SKM-1 treated with dmso at 0.1 percent for 144 hours (cell line): ENCODE measurements at regions not wholly inside any gene's neighbourhood (a gene's known extent, or its start where the extent isn't known, plus 50 kb on each side); places are given as distances from the start of the nearest gene placed in this dataset.
"Not testable (repeated sequence)": the region's sequence is repeated elsewhere in the genome, so short reads cannot be mapped to it uniquely, and the experiment has no call there.

Source experiments
- DNase-seq: peaks from one replicate; lab custom pipeline; 2025; ENCODE audit not compliant: unreplicated experiment; lab: John Stamatoyannopoulos, UW

DNA sequence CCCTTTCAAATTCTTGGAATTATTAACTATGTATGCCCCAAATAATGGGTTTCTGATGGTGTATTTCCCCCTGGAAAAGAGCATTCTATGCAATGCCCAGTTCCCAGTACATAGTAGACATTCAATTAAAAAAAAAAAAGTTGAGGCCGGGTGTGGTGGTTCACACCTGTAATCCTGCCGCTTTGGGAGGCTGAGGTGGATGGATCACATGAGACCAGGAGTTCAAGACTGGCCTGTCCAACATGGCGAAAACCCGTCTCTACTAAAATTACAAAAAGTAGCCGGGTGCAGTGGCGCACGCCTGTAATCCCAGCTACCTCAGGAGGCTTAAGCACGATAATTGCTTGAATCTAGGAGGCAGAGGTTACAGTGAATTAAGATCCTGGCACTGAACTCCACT lies 83.3 kb upstream of the ZNF217 start:
- DNase-seq: no peak

DNA sequence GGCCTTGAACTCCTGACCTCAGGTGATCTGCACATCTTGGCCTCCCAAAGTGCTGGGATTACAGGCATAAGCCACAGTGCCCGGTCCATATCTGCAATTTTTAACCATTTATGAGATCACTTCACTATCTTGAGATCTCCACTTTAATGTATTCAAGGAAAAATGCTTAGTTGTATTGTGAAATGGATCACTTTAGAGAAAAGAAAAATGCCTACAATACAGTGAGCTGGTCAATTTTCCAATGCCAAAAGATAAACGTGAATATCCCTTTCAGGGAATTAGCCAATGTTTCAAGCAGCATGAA lies 82.8 kb upstream of the ZNF217 start:
- no peak for DNase-seq

DNA sequence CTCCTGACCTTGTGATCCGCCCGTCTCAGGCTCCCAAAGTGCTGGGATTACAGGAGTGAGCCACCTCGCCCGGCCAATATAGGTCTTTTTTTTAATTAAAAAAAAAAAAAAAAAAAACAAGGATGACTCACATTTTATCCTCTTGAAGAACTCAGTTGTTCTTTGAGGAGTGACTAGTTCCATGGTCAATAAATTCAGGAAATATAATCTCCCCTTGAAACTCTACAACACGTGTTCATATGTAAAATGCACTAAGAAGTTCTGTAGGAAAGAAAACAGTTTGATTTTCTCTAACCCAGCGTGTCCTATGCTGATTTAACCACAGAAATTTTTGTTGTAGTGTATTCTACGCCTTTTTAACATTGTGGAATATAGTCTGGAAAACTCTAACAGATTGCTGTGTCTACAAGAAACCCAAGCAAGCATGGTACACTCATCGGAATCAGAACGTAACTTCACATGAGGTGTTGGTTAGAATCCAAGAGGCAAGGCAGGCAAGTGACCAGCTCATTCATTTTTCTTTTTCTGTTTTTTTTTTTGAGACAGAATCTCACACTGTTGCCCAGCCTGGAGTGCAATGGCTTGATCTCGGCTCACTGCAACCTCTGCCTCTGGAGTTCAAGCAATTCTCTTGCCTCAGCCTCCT lies 79.0 kb upstream of the ZNF217 start:
- DNase-seq: no peak

DNA sequence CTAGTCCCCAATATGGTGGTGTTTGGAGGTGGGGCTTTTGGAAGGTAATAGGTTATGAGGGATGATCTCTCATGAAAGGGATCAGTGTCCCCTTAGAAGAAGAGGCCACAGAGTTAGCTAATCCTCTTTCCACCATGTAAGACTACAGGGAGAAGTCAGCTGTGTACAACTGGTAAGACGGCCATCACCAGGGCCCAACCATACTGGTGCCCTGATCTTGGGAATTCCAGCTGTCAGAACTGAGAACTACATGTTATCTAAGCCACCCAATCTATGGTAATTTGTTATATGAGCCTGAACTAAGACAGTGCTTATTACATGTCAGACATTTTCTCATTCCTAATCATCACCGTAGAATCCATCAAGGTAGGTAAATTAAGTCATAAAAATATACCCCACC lies 77.7 kb upstream of the ZNF217 start:
- DNase-seq: no peak

DNA sequence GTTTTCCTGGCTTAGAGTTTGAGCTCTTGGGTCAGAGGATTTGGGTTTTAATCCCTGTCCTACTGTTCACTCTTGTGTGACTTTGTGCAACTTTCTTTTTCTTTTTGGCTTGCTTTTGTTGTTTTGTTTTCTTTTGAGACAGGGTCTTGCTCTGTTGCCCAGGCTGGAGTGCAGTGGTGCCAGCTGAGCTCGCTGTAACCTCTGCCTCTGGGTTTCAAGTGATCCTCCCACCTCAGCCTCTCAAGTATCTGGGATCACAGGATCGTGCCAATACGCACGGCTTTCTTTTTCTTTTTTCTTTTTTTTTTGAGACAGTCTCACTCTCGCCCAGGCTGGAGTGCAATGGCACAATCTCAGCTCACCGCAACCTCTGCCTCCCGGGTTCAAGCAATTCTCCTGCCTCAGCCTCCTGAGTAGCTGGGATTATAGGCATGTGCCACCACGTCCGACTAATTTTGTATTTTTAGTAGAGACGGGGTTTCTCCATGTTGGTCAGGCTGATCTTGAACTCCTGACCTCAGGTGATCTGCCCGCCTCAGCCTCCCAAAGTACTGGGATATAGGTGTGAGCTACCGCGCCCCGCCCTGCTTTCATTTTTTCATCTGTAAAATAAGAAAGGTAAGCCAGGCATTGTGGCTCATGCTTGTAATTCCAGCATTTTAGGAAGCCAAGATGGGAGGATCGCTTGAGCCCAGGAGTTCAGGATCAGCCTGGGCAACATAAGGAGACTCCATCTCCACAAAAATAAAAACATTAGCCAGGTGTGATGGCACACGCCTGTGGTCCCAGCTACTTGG lies 76.1 kb upstream of the ZNF217 start:
- DNase-seq: not testable (repeated sequence)

DNA sequence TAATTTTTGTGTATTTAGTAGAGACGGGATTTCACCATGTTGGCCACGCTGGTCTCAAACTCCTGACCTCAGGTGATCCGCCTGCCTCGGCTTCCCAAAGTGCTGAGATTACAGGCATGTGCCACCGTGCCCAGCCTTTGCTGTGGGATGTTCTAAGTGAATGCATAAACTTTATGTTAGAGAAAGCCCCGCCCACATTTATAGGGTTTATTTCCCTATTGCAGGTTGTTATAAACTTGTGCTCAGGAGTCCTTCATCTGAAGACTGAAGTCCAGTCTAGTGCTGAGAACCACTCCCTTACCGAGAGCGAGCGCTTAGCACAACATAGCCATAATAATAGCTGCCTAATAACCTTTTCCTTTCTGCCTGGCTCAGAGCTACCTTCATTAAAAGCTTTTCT lies 75.4 kb upstream of the ZNF217 start:
- DNase-seq: no peak

DNA sequence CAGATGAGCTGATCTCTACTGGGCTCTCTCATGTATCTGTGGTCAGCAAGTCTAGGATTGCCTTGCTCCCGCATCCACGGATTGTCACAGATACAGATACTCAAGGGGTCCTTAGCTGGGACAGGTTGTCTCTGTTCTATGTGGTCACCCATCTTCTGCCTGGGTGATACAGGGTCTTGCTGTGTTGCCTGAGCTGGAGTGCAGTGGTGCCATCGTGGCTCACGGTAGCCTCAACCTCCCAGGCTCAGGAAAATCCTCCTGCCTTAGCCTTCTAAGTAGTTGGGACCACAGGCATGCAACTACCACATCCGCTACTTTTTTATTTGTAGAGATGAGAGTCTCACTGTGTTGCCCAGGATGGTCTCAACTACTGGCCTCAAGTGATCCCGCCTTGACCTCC lies 72.5 kb upstream of the ZNF217 start:
- DNase-seq: no peak

DNA sequence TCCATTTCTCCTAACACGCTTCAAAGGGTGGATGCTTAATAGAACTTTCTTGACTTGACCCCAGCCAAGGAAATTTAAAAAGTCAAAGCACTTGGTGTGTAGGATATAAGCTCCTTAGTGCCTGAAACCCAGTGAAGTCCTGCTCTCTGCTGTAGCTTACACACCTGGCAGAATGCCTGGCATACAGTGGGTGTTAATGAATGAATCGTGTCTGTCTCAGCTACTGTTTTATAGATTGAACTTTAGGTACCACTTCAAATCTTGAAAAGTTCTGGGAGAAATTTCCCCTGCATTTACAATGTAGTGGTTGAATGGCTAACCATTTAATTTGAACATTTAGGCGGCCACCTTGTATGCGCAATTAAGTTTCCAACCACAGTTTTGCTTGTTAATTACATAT lies 70.5 kb upstream of the ZNF217 start:
- DNase-seq: no peak

DNA sequence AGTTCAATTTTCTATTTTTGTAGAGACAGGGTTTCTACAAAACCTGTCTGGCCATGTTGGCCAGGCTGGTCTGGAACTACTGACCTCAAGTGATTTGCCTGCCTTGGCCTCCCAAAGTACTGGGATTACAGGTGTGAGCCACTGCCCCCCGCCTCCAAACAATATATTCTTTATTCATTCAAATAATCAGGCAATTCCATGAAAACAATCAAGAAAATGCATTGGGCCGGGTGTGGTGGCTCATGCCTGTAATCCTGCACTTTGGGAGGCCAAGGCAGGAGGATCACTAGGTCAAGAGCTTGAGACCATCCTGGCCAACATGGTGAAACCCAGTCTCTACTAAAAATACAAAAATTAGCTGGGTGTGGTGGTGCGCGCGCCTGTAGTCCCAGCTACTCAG lies 69.9 kb upstream of the ZNF217 start:
- DNase-seq: not testable (repeated sequence)

DNA sequence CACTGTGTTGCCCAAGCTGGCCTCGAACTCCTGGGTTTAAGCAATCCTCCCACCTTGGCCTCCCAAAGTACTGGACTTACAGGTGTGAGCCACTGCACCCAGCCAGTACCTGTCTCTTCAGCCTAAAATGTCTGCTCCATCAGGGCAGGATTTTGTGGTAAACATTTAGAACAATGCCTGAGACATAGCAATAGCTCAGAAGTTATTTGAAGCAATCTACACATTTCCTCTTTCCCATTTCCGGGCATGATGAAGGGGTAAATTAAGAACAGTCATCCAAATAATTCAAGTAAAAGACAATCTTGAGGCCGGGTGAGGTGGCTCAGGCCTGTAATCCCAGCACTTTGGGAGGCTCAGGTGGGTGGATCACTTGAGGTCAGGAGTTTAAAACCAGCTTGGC lies 69.0 kb upstream of the ZNF217 start:
- DNase-seq: no peak

DNA sequence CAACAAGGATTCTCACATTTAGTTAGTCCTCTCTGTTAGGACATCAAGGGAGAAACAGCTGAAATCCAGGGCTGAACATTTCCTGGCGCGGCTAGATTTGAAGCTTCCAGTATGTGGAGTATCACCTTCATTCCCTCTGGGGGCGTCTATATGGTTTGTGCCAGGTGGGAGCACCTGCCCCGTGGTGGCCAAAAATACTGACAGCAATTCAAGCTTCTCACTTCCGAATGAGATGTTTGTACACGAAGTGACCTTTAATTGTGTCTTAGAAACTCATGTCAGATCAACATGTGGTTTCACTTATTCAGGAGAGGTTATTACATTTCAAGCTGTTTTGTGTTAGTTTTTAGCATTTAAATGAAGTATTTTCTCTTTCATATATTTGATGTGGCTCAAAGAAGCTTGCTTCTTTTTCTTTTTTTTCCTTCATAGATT lies 67.3 kb upstream of the ZNF217 start:
- DNase-seq: no peak

DNA sequence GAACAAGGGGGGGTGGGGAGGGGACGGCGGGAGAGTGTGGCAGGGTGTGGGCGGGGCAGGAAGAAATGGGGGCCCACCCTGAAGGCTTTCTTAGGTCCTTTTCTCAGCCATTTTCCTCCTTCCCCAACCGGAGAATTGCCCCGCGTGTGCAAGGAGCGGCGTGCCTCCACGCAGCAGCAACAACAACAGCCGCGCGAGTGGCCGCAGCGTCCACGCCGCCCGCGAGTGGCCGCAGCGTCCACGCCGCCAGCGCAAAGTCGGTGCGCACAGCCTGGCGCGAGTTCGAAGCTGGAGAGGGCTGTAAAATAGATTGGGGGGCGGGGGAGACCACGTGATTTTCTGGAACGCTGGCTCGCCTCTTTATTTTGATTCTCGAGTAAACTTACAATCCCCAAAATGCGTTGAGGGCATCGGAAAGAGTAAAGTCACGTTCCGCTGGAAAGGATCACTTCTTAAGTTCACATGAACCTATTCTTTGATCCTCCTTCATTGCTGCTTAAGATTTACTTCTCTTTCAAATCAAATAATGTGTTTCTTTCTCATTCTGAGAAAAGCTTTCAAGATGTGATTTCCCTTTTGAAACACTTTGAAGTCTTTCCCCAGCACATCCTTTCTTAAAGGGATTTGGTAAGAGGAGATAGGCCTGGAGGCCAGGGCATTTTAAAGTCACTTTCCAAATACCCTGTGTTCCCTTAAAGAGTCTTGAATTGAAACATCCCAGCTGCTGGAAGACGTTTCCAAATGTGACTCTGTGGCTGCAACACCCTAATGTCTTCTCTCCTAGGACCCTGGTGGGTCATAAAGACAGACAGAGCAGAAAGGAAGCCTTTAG lies 66.7 kb upstream of the ZNF217 start:
- no peak for DNase-seq

DNA sequence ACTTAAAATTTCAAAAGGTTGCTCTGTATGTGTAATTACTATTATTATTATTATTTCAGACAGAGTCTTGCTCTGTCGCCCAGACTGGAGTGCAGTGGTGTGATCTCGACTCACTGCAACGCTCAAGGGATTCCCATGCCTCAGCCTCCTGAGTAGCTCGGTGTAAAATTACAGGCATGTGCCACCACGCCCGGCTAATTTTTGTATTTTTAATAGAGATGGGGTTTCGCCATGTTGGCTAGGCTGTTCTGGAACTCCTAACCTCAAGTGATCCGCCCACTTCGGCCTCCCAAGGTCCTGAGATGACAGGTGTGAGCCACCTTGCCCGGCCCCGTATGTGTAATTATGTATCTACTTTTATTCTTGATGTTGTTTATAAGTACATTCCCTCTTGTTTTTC lies 65.3 kb upstream of the ZNF217 start:
- DNase-seq: no peak

DNA sequence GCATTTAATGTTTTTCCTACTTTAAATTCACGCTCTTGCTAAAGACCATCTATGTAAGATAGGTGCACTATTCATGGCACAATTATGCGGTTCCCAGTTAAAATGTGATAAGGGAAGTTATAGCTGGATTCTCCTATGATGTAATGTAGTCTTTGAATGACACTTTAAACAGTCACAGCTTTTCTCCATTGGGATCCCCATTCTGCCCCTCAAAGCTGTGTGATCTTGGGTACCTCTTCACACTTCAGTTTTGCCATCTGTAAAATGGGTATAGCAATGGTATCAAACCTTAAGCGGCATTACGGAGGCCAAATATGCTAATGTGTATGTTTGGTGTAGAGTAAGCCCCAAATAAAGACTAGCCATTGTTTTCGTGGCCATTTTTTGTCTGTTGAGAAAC lies 64.7 kb upstream of the ZNF217 start:
- DNase-seq: no peak

DNA sequence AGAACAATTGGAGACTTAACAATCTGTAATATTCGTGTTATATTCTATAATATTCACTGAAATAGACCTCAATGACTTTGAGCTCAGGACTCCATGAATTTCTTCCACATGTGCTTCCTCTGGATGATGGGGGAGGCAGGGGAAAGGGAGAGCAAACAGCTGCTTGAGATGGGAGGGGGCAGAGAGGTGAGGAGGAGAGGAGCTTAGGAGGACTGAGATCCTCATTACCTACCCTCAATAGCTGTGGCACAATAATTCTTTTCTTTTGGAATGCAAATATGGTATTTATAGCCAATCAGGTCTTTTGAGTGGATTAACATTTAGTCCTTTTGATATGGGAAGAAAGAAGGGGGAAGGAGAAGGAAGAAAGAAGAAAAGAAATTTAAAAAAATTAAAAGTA lies 64.1 kb upstream of the ZNF217 start:
- DNase-seq: no peak

DNA sequence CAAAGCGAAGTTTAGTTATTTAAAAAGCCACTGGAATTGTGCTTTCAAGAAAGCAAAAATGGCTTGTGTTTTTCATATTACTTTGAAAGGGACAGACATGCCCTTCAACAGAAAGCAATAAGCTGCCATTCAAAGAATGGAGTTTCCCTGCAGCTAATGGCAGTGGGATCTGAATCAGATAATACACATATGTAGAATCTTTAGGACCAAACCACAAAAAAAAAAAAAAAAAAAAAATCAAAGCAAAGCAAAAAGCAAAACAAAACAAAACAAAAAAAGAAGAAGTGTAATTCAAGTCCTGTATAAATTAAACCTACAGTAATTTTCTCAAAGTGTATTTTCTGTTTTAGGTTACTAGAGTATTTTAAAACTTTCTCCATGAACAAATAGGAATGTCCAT lies 63.6 kb upstream of the ZNF217 start:
- no peak for DNase-seq

DNA sequence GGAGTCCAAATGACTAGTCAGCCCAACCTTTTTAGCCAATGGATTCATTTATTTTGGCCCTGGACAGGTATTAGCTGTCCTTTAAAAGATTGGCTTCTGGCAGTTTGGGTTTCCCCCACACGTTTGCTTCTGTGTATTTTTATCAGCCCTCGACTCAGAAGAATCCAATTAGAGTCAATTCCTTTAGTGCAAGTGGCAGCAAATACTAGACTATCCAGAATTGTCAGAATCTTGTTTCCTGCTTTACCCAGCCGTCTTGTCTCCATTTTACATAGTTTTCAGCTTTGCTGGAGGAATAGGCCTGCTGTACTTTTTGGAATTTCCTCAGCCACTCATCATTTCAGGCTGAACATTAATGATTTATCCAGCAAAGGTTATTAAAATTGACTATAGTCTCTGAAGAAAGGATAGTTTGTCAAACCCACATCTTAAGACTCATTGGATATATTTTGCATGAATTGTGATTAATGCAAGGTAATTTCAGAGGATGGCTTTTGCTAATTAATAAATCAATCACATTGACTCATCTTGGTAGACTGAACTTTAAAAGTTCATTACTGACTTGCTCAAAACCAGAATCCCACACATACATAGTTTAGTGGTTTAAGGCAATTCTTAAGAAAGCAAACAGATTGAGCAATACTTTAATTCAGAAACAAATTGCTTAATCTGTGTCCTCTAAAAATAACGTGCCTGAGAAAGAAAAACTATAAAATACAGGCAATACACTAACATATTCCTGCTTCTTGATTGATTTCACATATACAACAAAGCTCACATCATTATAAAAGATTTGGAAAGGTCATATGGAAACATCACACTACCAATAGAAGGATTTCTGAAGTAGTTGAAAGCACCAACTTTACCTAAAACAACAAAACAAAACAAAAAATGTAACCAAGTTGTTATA lies 62.9 kb upstream of the ZNF217 start:
- no peak for DNase-seq

DNA sequence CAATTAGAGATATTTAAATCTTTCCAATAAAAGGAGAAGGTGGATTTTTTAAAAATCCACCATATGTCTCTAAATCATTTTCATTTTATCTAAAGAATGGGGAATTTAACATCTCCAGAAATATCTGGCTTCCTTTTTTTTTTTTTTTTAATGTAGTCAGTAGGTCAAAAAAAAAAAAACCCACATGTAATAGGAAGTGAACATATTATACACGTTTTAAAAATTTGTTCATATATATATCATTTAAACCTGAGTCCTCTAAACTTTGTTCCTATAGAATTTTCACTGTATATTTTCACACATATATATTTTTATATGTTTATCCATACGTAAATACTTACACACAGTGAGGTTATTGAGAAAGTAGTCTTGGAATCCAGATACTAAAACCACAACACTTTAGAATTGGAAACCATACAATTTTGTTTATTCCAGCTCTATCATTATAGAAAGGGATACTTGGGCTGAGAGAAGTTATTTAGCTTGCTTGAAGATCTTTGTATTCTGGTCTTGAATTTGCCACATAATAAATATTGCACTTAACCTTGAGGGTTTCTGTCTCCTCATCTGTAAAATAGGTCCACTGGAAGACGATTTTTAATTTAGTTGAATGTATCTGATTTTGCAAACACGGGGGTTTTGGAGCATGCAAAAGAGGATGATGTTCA lies 62.1 kb upstream of the ZNF217 start:
- DNase-seq: no peak

DNA sequence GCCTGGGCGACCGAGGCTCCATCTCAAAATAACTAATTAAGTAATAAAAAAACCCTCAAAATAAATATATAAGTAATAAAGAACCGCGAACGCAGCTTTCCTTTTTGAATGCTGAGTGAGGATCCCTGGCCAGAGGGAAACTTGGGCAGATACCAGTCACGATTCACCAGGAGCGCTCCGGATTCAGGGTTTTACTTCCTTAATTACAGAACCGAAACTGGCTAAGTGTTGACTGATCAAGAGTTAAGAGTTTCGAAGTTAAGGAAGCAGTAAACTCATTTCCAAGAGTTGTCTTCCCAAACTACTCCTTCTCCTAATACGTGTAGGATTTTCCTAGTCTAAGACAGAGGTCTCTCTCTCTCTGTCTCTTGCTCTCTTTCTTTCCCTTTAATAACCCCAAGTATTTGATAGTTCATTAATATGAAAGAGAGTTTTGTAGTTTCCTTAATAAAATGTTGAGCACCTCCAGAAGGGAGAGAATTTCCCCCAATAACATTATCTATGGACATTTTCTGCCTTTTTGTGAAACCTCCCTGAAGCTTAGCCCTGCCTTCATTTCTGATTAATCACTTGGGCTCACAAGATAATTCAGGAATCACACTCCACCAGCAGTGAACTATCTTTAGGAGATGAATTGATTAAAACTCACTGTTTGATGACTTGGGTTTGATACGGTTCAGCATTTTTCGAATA lies 61.4 kb upstream of the ZNF217 start:
- peak; percentile 75 for DNase-seq

DNA sequence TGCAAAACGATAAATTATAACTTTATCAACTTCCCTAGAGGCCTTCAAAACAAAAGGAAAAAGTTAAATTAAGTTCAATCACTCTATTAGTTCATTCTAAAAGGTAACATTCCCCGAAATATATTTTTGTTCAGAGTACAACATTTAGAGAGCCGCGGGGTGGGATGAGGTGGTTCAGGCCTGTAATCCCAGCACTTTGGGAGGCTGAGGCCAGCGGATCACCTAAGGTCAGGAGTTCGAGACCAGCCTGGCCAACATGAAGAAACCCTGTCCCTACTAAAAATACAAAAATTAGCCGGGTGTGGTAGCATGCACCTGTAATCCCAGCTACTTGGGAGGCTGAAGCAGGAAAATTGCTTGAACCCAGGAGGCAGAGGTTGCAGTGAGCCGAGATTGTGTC lies 60.9 kb upstream of the ZNF217 start:
- DNase-seq: not testable (repeated sequence)
